HepG2 (cell line): ENCODE measurements at regions not wholly inside any gene's neighbourhood (a gene's known extent, or its start where the extent isn't known, plus 50 kb on each side); places are given as distances from the start of the nearest gene placed in this dataset.

Experiments used
- ATF7 ChIP-seq, 2 experiments: fragments of 450-650 bp in 1 of 2; sonication (generic) in 1 of 2; formaldehyde crosslinking in 1 of 2; IDR thresholded peaks; 2 replicates each; pipeline versions ENCODE4 v1.4.0 to v1.6.1; 2016 to 2020; ENCODE audit warnings: antibody characterized with exemption in 1 of 2, mild to moderate bottlenecking in 1 of 2, missing genetic modification reagents in 1 of 2
- ATRX ChIP-seq: sonication (generic); formaldehyde crosslinking; IDR thresholded peaks from 2 replicates; pipeline ENCODE4 v1.4.0; 2020; ENCODE audit warnings: missing genetic modification reagents, borderline replicate concordance
- FOSL1 ChIP-seq: sonication (generic); formaldehyde crosslinking; IDR thresholded peaks from 2 replicates; pipeline ENCODE4 v1.9.0; 2021; ENCODE audit warnings: missing genetic modification reagents, borderline replicate concordance
- FOXK2 ChIP-seq: fragments of 450-650 bp; IDR thresholded peaks from 2 replicates; pipeline ENCODE4 v1.6.1; 2016
- MBD4 ChIP-seq: IDR thresholded peaks from 2 replicates; pipeline ENCODE4 v1.6.1; 2012; ENCODE audit warnings: low read length, inconsistent platforms, borderline replicate concordance
- MBNL3 ChIP-seq: fragments of 250-450 bp; sonication (Bioruptor Pico); conservative IDR thresholded peaks from 2 replicates; pipeline ENCODE4 v1.8.0; 2022; ENCODE audit warnings: mild to moderate bottlenecking, inconsistent platforms
- MXI1 ChIP-seq: IDR thresholded peaks from 3 replicates; pipeline ENCODE4 v1.6.1; 2012; ENCODE audit warnings: low read depth, low read length, inconsistent platforms, borderline replicate concordance
- PRDM10 ChIP-seq: sonication (generic); formaldehyde crosslinking; IDR thresholded peaks from 2 replicates; pipeline ENCODE4 v1.4.0; 2020; ENCODE audit warnings: low read depth, missing genetic modification reagents
- REL ChIP-seq: sonication (generic); formaldehyde crosslinking; conservative IDR thresholded peaks from 2 replicates; pipeline ENCODE4 v1.8.0; 2022; ENCODE audit warnings: mild to moderate bottlenecking, missing genetic modification reagents, moderate library complexity
- SP140L ChIP-seq: sonication (generic); formaldehyde crosslinking; IDR thresholded peaks from 2 replicates; pipeline ENCODE4 v1.4.0; 2020; ENCODE audit warnings: missing genetic modification reagents, borderline replicate concordance
- SP4 ChIP-seq: sonication (generic); formaldehyde crosslinking; IDR thresholded peaks from 2 replicates; pipeline ENCODE4 v1.8.1; 2023; ENCODE audit warnings: mild to moderate bottlenecking, missing genetic modification reagents
- TEAD2 ChIP-seq: sonication (generic); formaldehyde crosslinking; IDR thresholded peaks from 2 replicates; pipeline ENCODE4 v1.9.0; 2021; ENCODE audit warnings: missing genetic modification reagents
- ZBTB38 ChIP-seq: sonication (generic); formaldehyde crosslinking; IDR thresholded peaks from 2 replicates; pipeline ENCODE4 v1.5.1; 2020; ENCODE audit warnings: mild to moderate bottlenecking, missing genetic modification reagents
- ZNF318 ChIP-seq: sonication (generic); formaldehyde crosslinking; IDR thresholded peaks from 2 replicates; pipeline ENCODE4 v1.4.0; 2020; ENCODE audit warnings: mild to moderate bottlenecking, missing genetic modification reagents
- ZNF329 ChIP-seq: sonication (generic); formaldehyde crosslinking; IDR thresholded peaks from 2 replicates; pipeline ENCODE4 v1.9.0; 2021; ENCODE audit warnings: low read depth, mild to moderate bottlenecking, missing genetic modification reagents
- ZNF446 ChIP-seq: sonication (generic); formaldehyde crosslinking; IDR thresholded peaks from 2 replicates; pipeline ENCODE4 v1.5.0; 2020; ENCODE audit warnings: mild to moderate bottlenecking, missing genetic modification reagents
- ZNF570 ChIP-seq: sonication (generic); formaldehyde crosslinking; IDR thresholded peaks from 2 replicates; pipeline ENCODE4 v1.4.0; 2020; ENCODE audit warnings: mild to moderate bottlenecking, missing genetic modification reagents, borderline replicate concordance
- ZNF792 ChIP-seq: IDR thresholded peaks from 2 replicates; pipeline ENCODE4 v1.6.1; 2016

- TF ChIP-seq ZNF318 (CRISPR knock-in tag) (no peak), ZBTB38 (CRISPR knock-in tag) (no peak), PRDM10 (CRISPR knock-in tag) (no peak), MBNL3 (CRISPR knock-in tag) (no peak), MXI1 (no peak), ATRX (no peak), ZNF792 (CRISPR knock-in tag) (no peak), ZNF329 (CRISPR knock-in tag) (no peak), FOSL1 (CRISPR knock-in tag) (no peak), REL (CRISPR knock-in tag) (no peak), ATF7 (IDR thresholded peaks at IDR 0.05) (no peak), ATF7 (CRISPR knock-in tag; IDR thresholded peaks at IDR 0.05) (no peak), SP4 (CRISPR knock-in tag) (no peak), ZNF570 (CRISPR knock-in tag) (no peak), MBD4 (no peak), TEAD2 (CRISPR knock-in tag) (no peak), ZNF446 (CRISPR knock-in tag) (no peak), FOXK2 (no peak), SP140L (CRISPR knock-in tag) (no peak)
Measured at GRCh38 chr4:79492148-79492547, 84.1 kb upstream of the GK2 start (continued).
